BLaER1 treated with 17β-estradiol and CSF1 and Interleukin-3, amounts not matched to agents 10 nM and 100 nM (cell line): ENCODE measurements at regions not wholly inside any gene's neighbourhood (a gene's known extent, or its start where the extent isn't known, plus 50 kb on each side); places are given as distances from the start of the nearest gene placed in this dataset.

ENCODE experiments used
- H3K27ac ChIP-seq, 11 experiments: shearing (Covaris generic); formaldehyde crosslinking; 2 replicates each; pipeline ENCODE4 v1.8.1; 2022
- H3K27me3 ChIP-seq, 11 experiments: shearing (Covaris generic); formaldehyde crosslinking; 2 replicates each; pipeline ENCODE4 v1.8.1; 2022
- H3K36me3 ChIP-seq, 11 experiments: shearing (Covaris generic); formaldehyde crosslinking; 2 replicates each; pipeline ENCODE4 v1.8.1; 2022
- H3K4me1 ChIP-seq, 10 experiments: shearing (Covaris generic); formaldehyde crosslinking; 2 replicates each; pipeline ENCODE4 v1.8.1; 2022
- H3K4me2 ChIP-seq, 11 experiments: shearing (Covaris generic); formaldehyde crosslinking; 2 replicates each; pipeline ENCODE4 v1.8.1; 2022
- H3K4me3 ChIP-seq, 10 experiments: shearing (Covaris generic); formaldehyde crosslinking; 2 replicates each; pipeline ENCODE4 v1.8.1; 2022
- H3K9ac ChIP-seq, 11 experiments: shearing (Covaris generic); formaldehyde crosslinking; 2 replicates each; pipeline ENCODE4 v1.8.1; 2022
- H3K9me3 ChIP-seq, 11 experiments: shearing (Covaris generic); formaldehyde crosslinking; replicated peaks in 1 of 11; 2 replicates each; pipeline ENCODE4 v1.8.1; 2022
- H4K20me1 ChIP-seq, 11 experiments: shearing (Covaris generic); formaldehyde crosslinking; 2 replicates each; pipeline ENCODE4 v1.8.1; 2022
- Cebpa-rat ChIP-seq, 11 experiments: shearing (Covaris generic); IDR thresholded peaks; 2 replicates each; pipeline ENCODE4 v1.8.1; 2022

GRCh38 chr1:114229368-114229767, 75.7 kb upstream of the SYT6 start:
- H3K9me3 ChIP-seq = no peaks in the 10 kb centered on the region
- H3K4me2 ChIP-seq = peak overlapping the region in 3 of 11 experiments; percentile 5 to 67 (median 57); a peak in 4 of 22 replicates
- no peak overlapping the region for H3K27ac ChIP-seq
- H4K20me1 ChIP-seq = no peaks in the 10 kb centered on the region
- peaks cover 0 to 33% (median under 1%) of the 10 kb centered on the region in 10 experiments; a peak in 9 of 20 replicates for H3K4me1 ChIP-seq
- TF ChIP-seq Cebpa-rat (IDR thresholded peaks at IDR 0.05) = no peak
- no peak overlapping the region for H3K9ac ChIP-seq
- H3K27me3 ChIP-seq = no peaks in the 10 kb centered on the region
- no peaks in the 10 kb centered on the region for H3K36me3 ChIP-seq
- no peak overlapping the region for H3K4me3 ChIP-seq

GRCh38 chr1:114227059-114227458, 73.4 kb upstream of the SYT6 start:
- H3K9ac ChIP-seq = no peak overlapping the region
- TF ChIP-seq Cebpa-rat (IDR thresholded peaks at IDR 0.05) = no peak
- no peaks in the 10 kb centered on the region for H3K27me3 ChIP-seq
- no peaks in the 10 kb centered on the region for H3K36me3 ChIP-seq
- H3K9me3 ChIP-seq = no peaks in the 10 kb centered on the region
- no peak overlapping the region for H3K27ac ChIP-seq
- no peak overlapping the region for H3K4me3 ChIP-seq
- H4K20me1 ChIP-seq = no peaks in the 10 kb centered on the region
- H3K4me1 ChIP-seq = peaks cover 0 to 27% (median 0%) of the 10 kb centered on the region in 10 experiments; a peak in 7 of 20 replicates
- H3K4me2 ChIP-seq = no peak overlapping the region

GRCh38 chr1:114224196-114224907, 70.7 kb upstream of the SYT6 start:
- TF ChIP-seq Cebpa-rat (IDR thresholded peaks at IDR 0.05) = no peak
- Histone ChIP-seq H3K4me1 (peaks cover 0 to 4% (median 0%) of the 10 kb centered on the region in 10 experiments; a peak in 6 of 20 replicates), H3K27ac (no peak overlapping the region), H3K36me3 (no peaks in the 10 kb centered on the region), H3K27me3 (no peaks in the 10 kb centered on the region), H3K4me3 (no peak overlapping the region), H3K9me3 (no peaks in the 10 kb centered on the region), H3K9ac (no peak overlapping the region), H4K20me1 (no peaks in the 10 kb centered on the region), H3K4me2 (no peak overlapping the region)

- no peak overlapping the region for H3K4me2 ChIP-seq
- 0 out of 20 replicates have a peak, but pooled peaks cover 0 to 8% (median 0%) of the 10 kb centered on the region in 10 experiments for H3K4me1 ChIP-seq
- no peaks in the 10 kb centered on the region for H3K27me3 ChIP-seq
- H4K20me1 ChIP-seq = no peaks in the 10 kb centered on the region
- no peaks in the 10 kb centered on the region for H3K9me3 ChIP-seq
- H3K4me3 ChIP-seq = no peak overlapping the region
- no peak overlapping the region for H3K27ac ChIP-seq
- no peak overlapping the region for H3K9ac ChIP-seq
- no peaks in the 10 kb centered on the region for H3K36me3 ChIP-seq
- TF ChIP-seq Cebpa-rat (IDR thresholded peaks at IDR 0.05) = no peak
These were observed 69.3 kb upstream of the SYT6 start for GRCh38 chr1:114222920-114223319.

- no peaks in the 10 kb centered on the region for H3K9me3 ChIP-seq
- H3K4me3 ChIP-seq = no peak overlapping the region
- H3K27ac ChIP-seq = no peak overlapping the region
- no peaks in the 10 kb centered on the region for H4K20me1 ChIP-seq
- no peak for TF ChIP-seq Cebpa-rat (IDR thresholded peaks at IDR 0.05)
- H3K9ac ChIP-seq = peak overlapping the region in 1 of 11 experiments; percentile 7; a peak in 1 of 22 replicates
- H3K4me1 ChIP-seq = 0 out of 20 replicates have a peak, but pooled peaks cover 0 to 8% (median 0%) of the 10 kb centered on the region in 10 experiments
- peak overlapping the region in 2 of 11 experiments; percentile 38 to 39; a peak in 3 of 22 replicates for H3K4me2 ChIP-seq
- H3K27me3 ChIP-seq = no peaks in the 10 kb centered on the region
- H3K36me3 ChIP-seq = no peaks in the 10 kb centered on the region
These were observed 65.7 kb upstream of the SYT6 start for GRCh38 chr1:114219172-114219868.

- 0 out of 22 replicates have a peak overlapping the region, but pooled peaks of 1 of the 11 experiments have one; percentile 7 for H3K9ac ChIP-seq
- H3K27ac ChIP-seq = no peak overlapping the region
- no peak for TF ChIP-seq Cebpa-rat (IDR thresholded peaks at IDR 0.05)
These were observed 64.9 kb upstream of the SYT6 start for GRCh38 chr1:114218361-114219171.

GRCh38 chr1:114216431-114217173, 62.9 kb upstream of the SYT6 start:
- Histone ChIP-seq H3K4me3 (no peak overlapping the region), H3K27me3 (no peaks in the 10 kb centered on the region)

More at GRCh38 chr1:114218361-114219171, 64.9 kb upstream of the SYT6 start:
- Histone ChIP-seq H3K27me3 (no peaks in the 10 kb centered on the region), H3K4me1 (0 out of 20 replicates have a peak, but pooled peaks cover 0 to 8% (median 0%) of the 10 kb centered on the region in 10 experiments), H4K20me1 (no peaks in the 10 kb centered on the region), H3K4me2 (peak overlapping the region in 1 of 11 experiments; percentile 38; a peak in 1 of 22 replicates), H3K36me3 (no peaks in the 10 kb centered on the region), H3K9me3 (no peaks in the 10 kb centered on the region), H3K4me3 (no peak overlapping the region)

GRCh38 chr1:114215436-114215835, 61.8 kb upstream of the SYT6 start:
- Histone ChIP-seq H3K4me3 (no peak overlapping the region), H4K20me1 (no peaks in the 10 kb centered on the region), H3K4me2 (no peak overlapping the region), H3K36me3 (no peaks in the 10 kb centered on the region), H3K27me3 (no peaks in the 10 kb centered on the region), H3K9ac (no peak overlapping the region), H3K27ac (no peak overlapping the region), H3K4me1 (peaks cover 0 to 8% (median 0%) of the 10 kb centered on the region in 10 experiments; a peak in 1 of 20 replicates), H3K9me3 (no peaks in the 10 kb centered on the region)
- no peak for TF ChIP-seq Cebpa-rat (IDR thresholded peaks at IDR 0.05)

More at GRCh38 chr1:114216431-114217173, 62.9 kb upstream of the SYT6 start:
- H3K4me1 ChIP-seq = 0 out of 20 replicates have a peak, but pooled peaks cover 0 to 8% (median 0%) of the 10 kb centered on the region in 10 experiments
- no peaks in the 10 kb centered on the region for H3K9me3 ChIP-seq
- H3K9ac ChIP-seq = no peak overlapping the region
- no peak for TF ChIP-seq Cebpa-rat (IDR thresholded peaks at IDR 0.05)
- no peak overlapping the region for H3K27ac ChIP-seq
- H3K36me3 ChIP-seq = no peaks in the 10 kb centered on the region
- no peak overlapping the region for H3K4me2 ChIP-seq
- no peaks in the 10 kb centered on the region for H4K20me1 ChIP-seq
